ENCODE measurements at regions not wholly inside any gene's neighbourhood (a gene's known extent, or its start where the extent isn't known, plus 50 kb on each side); places are given as distances from the start of the nearest gene placed in this dataset.

DNA sequence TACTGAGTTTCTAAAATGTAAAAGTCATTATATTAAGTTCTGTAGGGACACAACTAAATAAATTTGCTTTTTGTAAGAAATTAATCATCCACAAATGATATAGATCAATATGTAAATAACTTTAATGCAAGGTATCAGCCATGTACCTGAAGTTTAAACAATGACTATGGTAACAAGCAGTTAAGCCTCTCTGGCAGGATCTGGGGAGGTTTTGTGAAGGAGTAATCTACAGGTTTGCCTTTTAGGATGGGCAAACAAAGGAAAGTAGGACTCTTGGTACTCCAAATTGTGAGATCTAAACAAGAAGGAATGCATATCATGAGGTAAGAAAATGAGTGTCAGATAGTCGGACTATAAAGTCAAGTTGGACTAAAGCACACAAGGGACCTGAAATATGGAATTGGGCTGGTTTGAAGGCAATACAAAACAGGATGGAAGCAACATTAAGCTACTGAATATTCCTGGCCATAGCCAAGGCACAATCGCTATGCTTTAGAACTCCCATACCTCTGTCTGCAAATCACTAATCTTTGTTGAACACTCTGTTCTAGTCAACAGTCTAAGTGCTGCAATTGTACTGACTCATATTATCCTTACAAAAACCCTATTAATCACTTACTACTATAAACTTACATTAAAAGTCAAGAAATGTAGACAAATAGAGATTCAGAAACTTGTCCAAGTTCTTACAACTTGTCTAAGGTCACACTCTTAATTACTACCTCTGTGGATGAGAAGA is 412.8 kb downstream of the DIPK2A start:
- no peak for DNase-seq

DNA sequence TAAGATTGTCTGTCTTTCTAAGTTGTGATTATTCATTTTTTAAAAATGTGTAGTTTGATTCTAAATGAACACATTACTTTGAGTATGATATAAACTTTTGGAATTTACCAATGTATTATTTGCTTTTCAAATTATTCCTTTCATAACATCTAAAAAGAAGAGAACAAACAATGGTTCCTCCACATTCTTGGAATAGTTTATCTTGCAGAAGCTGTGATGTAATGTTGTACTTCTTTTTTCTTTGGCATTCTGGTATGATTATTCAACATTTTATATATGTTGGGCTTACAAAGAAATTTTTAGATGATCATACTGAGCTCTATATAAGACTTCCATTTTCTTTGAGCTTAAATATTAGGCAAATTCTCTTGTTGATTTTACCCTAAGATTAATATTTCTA is 419.2 kb downstream of the DIPK2A start:
- no peak for DNase-seq

DNA sequence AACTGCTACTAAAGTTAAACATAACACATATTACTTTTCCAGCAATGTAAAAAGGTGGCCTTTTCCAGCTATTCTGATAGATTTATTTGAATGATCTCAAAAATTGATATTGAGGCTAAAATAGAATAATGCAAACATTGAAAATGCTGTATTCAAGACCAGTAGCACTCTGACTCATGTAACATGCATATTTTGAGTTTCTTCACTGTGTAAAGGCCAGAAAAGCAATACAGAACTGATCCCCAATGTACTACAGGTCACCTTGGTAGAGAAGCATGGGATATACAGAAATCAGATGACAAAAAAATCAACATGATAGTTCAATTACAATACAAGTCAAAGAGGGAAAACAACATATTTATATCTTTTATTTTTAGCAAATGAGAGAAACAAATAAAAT is 419.6 kb downstream of the DIPK2A start:
- no peak for DNase-seq

DNA sequence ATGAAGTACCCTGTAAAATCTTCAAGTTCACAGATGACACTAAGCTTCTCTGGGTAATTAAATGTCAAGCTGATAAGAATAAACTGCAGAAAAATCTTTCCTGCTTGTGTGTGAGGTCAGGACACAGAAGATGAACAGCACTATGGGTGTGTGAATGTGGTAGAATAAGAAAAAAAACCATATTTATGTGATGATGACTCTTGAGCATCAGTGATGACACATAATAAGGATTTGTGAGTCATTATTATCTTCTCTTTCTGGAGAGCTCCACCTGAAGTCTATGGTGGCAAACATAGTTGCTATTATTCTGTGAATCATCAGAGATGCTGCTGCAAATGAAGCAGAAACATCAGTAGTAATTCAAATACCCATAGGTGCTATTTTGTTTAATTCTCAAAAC is 422.4 kb downstream of the DIPK2A start:
- DNase-seq = no peak

DNA sequence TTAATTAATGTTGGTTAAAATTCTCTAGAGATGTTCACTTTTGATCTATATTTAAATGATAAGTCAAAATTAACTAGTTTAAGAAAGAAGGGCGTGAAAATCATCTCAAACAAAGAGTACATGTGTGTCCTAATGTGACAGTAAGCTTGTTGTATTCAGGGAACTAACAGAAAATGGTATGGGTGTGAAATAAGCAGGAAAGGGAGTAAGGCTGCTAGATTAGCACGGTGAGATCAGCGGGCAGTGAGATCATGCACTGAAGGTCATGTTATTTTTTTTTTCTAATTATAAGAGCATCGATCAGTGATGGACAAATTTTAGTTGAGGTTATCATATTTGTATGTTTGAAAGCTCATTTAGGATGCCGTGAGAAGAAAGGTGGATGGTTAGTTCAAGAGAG is 430.8 kb downstream of the DIPK2A start:
- DNase-seq = no peak

DNA sequence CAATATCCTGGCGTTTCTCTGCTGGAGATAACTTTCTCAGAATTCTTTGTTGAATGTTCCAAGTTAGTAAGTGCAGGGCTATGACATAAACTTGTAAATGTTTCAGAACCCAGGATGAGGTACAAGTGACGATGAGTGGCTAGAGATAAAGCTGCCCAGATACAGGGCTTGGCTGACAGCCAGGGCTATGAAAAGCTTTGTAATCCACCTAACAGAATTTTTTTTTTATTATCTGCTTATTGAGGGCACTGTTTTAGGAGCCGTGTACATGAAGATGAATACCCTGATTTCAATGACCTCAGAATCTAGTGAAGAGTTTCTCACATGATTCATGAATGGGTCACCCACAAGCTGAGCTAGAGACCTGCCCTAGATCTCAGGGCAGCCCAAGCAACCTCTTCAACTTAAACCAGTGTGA is 431.4 kb downstream of the DIPK2A start:
- DNase-seq = no peak

DNA sequence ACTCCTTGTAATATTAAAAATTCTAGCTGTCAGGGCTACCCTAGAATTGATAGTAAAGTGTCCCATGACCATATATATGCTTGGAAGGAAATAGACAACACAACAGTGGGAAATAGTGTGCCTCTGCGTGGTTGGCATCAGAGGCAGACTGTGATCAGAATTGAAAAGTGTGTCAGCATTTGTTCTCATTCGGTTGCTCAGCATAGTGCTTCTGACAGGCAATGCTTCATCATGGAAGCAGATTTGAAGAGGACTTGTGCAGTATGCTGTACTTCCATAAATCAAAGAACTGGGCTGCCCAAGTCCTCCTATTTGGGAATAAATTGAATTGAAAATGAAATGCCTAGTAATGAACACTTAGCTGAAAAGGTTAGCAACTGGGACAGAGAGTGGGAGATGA is 435.7 kb downstream of the DIPK2A start:
- DNase-seq = no peak

DNA sequence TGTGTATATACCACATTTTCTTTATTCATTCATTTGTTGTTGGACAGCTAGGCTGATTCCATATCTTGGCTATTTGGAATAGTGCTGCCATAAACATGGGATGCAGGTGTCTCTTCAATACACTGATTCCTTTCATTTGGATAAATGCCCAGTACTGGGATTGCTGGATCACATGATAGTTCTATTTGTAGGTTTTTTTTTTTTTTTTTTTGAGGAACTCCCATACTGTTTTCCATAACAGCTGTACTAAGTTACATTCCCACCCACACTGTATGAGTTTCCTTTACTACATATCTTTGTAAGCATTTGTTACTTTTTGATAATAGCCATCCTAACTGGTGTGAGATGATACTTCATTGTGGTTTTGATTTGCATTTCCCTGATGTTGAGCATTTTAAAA is 437.7 kb downstream of the DIPK2A start:
- DNase-seq = no peak

DNA sequence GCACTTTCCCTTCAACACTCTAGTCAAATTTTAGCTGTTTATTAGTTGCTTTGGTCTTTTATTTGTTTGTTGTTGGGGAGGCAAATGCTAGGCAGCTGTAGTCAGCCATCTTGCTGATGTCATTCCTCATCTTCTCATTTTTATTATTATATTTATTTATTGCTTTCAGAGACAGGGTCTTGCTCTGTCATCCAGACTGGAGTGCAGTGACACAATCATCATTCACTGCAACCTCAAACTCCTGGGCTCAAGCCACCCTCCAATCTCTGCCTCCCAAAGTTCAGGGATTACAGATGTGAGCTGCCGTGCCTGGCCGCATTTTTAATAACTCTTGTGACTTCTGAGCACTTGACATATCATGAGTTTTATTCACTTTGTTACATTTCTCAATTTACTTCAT is 441.4 kb downstream of the DIPK2A start:
- no peak for DNase-seq

DNA sequence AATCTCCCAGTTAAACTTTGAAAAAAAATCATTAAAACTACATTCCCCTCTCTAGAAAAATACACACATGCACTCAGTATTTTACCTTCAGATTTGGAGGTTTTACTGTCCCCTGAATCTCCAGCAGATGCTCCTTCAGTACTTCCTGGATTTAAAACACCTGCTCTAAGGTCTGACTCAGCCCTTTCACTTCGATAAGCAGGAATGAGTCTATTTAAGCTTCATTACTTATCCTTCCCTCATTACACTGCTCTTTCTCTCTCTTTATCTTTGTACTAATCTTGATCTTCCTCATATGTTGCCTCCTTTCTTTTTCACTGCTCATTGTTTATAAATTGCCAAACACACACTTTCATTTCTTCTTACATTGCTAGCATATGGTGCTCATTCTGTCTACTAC is 443.9 kb downstream of the DIPK2A start:
- no peak for DNase-seq

DNA sequence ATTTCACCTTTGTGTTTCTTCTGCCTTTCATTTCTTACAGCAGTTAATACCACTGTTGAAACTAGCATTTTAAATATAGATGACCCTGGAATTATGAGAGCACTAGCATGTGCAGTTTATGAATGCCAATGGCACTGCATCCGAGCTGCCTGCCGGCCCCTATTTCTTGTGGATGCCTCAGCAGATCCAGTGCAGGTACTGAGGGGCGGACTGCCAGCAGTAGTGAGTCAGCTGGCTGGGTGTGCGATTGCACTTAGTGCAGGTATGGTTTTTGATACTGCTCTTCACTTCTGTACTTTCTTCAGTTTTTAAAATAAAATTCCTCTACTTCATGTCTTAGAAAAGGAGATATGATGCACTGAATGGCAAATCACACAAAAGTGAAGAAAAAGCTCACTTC is 453.0 kb downstream of the DIPK2A start:
- DNase-seq = no peak

DNA sequence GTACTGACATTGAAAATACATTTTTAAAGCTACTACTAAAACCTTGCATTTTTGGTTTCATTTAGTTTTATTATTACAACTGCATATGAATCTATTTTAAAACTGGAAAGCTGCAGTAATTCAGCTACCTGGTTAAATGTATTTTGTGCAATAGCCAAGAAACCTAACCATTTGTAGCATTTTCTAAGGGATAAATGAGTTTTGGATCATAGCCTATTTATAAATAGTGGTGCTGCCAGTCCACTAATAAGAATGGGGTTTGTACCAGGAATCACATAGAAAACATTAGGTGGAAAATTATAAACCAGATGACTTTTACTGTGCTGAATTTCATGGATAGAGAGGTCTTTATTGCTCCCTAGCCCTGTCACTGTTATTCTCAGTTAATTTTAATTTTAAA is 454.7 kb downstream of the DIPK2A start:
- no peak for DNase-seq

DNA sequence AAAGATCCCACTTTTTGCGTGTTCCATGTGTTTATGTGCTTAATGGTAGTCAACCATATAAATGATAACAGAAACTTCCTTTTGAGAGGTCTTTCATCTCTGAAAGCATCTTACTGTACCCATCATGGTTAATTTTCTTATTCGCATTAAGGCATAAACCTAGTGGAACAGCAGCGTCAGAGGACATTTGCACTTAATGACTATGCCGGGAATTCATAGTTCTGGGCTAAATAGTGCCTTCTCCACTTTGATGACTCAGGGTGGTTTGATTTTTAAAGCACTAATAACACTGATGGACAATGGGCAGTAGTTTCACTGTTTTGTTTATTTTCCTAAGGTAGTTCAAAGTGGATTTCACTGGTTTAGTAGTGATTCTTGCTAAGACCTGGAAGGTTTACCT is 455.3 kb downstream of the DIPK2A start:
- no peak for DNase-seq

DNA sequence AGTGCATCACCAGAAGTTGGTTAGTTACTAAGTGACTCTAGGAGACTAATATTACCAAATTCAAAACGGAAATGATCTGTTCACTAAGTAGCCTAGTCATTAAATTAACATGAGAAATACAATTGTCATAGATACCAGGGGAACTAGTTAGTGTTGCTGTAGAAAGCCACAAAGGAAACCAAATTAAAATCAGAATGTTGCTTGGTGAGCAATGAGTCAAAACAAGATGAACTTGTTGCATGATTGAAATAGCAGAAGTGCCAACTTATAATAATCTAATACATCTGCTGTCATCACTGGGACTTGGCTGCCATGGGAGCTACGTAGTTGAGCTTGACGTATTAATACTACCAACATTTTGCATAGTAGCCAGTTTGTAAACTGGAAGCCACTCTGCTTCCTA is 458.1 kb downstream of the DIPK2A start:
- no peak for DNase-seq

DNA sequence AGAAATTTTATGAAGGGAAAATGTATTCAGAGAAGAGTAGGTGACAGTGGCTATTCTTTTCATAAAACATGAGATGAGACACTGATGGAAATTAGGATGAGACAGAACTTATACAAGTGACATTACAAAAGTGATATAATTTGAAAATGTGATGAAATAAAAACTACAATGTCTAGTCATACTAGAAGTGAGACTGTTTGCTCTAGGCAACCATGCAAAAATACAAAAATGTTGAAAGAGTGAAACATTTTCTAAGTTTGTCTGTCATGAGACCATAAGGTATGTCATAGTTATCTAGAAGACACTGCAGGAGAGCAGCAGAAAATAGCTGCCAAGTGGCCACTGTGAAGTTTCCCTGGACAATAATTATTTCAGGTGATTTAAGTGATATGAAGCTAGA is 459.5 kb downstream of the DIPK2A start:
- no peak for DNase-seq

DNA sequence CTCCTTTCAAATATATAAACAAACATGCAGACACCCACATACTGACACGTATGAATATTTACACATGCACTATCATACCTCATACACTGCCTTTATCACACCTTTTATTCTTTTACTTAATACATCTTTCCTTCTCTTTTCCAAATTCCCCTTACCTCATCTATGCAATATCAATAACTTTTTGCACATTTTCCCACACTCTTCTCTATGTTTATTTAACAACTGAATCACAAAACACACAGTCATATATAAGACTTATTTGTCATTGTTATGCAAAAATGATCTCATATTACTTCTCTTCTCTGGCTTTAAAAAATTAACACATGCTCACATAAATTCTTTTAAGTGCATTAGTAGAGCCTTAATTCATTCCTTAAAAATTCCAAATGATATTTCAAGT is 461.4 kb downstream of the DIPK2A start:
- DNase-seq = no peak

DNA sequence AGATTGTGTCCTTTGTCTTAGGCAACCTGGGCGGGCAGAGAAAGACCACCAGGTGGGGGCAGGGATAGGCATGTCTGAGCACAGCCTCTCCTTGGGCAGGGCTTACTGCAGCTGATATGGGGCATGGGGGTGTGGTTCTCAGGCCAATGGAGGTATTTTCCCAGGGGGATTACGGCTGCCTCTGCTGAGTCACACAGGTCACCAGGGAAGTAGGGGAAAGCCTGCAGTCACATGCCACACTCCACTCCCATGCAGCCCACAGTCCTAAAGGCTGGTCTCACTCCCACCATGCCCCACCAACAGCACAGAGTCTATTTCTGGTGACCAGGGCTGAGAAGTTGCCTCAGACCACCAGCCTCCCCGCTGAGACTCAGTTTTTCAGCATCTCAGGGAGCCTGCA is 466.4 kb downstream of the DIPK2A start:
- DNase-seq = no peak

DNA sequence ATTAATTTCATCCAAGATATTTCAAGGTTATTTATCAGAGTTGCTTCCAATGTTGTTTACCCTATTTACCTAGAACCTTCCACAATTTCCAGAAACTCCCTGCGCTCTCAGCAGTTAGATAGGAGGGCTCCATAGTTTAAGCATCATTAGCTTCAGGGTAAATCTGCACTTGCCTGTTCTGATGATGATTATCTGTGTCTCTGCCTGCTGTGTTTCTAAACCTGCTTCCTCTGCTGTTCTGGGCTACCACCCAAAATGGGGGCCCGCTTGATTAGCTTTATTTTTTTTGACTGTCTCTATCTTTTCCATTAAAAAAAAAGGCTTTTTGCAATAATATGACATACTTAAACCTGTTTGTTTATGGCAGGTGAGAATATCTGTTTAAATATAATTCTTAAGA is 472.4 kb downstream of the DIPK2A start:
- no peak for DNase-seq

DNA sequence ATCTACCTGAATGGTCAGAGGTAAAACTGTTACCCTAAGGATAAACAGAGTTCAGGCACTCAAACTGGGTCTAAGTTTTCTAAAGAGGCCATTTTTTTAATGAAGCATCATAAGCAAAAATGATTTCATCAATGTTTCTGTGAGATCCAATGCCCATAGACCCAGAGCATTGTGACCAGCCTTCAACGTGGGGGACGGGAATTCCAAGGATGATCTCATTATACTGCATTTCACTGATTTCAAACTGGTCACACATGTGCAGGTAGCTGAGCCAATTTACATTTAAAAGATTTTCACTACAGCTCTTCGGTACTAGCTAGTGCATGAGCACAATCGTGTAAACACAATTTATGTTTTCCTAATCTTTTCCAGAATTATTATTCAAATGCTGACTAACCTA is 472.9 kb downstream of the DIPK2A start:
- no peak for DNase-seq

DNA sequence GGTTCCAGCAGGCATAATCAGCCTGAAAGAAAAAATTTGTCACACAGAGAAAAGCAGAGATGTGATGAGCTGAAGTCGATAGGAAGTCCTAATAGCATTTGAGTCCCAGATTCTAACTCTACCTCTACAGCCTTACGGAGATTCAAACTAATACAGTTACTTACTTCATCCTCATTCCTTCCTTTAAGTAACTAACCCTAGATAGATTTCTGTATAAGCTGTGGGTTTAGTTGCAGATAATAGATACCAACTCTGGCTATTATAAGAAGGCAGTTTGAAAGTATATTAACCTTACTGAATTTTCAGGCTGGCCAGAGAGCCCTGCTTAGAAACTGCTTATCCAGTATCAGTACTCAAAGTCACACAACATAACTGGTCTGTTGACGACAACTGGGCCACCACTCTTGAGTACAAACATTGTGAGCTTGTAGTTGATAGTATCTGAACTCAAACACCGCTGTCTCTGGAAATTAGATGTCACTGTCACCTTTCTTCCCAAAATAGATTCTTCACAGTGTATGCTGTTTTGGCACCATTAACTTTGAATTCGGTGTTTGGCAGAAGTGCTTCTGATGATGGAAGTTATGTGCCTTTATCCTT is 484.3 kb downstream of the DIPK2A start:
- DNase-seq = no peak

DNA sequence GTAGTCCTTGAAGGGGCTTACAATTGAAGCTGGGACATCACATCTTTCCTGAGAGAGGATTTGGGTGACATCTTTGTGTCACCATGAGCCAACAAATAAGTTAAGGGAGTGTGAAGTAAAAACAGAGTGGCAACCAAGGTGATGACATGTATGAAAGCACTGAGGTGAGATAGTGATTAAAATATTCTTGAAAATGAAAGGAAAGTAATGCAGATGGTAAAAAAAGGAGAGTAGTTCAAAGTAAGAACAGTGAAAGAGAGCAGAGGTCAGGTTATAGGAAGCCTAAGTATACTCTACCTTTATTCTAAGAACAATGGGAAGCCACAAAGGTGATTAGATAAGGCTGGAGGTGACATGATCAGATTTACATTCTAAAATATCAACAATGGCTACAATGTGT is 486.1 kb downstream of the DIPK2A start:
- no peak for DNase-seq

DNA sequence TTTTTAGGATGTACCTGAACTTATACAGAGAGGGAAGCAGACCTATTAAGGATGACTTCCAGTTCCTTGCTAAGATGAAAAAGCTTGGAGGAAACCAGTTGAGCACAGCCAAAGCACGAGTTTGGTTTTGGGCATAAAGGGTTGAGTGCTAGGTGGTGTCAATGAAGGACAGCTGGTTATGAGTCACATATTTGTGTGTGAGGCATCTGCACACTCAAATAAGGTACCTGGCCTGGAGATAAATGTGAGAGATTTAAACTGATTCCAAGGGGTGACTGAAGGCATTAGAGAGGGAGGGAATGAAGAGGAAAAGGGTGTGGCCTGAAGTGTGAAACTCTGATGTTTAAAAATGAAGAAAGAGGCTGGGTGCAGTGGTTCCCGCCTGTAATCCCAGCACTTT is 486.7 kb downstream of the DIPK2A start:
- no peak for DNase-seq

DNA sequence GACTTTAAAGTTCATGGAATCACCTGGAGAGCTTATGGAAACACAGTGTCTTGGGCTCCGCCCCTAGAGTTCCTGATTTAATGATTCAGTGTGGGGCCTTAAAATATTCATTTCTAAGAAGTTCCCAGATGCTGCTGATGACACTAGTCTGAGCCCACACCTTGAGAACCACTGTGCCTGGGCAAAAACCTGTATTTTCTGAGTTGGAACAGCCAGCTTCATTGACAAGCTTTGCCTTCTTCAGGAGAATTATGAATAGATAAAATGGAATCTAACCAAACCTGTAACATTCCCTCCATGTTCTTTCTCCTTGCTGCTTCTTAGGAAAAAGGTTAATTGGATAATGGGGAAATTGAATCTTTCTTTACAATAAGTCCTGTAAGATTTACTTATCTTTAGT is 490.7 kb downstream of the DIPK2A start:
- DNase-seq = no peak

DNA sequence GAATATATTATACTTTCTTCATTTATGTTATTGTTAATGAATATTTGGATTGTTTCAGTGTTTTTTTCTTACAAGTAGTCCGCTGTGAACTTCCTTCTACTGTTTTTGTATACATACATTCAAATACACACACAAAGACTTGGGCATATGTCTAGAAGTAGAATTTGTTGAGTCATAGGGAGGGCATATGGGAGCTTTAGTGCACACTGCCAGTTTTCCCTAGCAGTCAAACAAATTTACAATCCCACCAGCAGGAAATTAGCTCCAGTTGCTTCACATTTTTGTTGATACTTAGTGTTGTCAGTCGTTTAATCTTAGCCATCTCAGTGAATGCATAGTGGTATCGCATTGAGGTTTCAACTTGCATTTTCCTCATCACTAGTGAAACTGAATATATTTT is 492.3 kb downstream of the DIPK2A start:
- no peak for DNase-seq

DNA sequence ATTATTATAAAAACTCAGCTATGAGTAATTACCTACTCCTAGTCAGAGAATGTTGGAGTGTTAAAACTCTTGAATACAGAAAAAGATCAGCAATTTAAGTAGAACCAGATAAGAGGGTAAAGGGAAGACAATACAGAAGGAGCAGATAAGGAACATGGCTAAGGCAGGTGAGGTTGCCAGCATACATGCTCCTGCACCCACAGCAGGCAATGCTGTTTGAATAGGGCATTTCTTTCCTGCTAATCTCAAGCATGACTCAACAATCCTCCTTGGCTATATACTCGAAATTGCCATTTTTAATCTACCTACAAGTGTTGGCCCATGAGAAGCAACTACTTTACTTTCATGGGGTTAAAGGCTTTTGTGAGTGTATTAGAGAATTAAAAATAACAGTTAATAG is 494.5 kb downstream of the DIPK2A start:
- no peak for DNase-seq
